GM12864 (cell line): ENCODE measurements at regions not wholly inside any gene's neighbourhood (a gene's known extent, or its start where the extent isn't known, plus 50 kb on each side); places are given as distances from the start of the nearest gene placed in this dataset.

Source experiments
- DNase-seq: peaks from one replicate; pipeline ENCODE4 v3.0.0-alpha.2; 2011; ENCODE audit warnings: low read depth
- H3K4me3 ChIP-seq: 2 replicates; pipeline ENCODE4 v1.5.1; 2011; ENCODE audit warnings: mild to moderate bottlenecking, low read depth, low read length, control low read depth
- CTCF ChIP-seq: IDR thresholded peaks from 2 replicates; pipeline ENCODE4 v1.5.1; 2011; ENCODE audit warnings: low read depth, mild to moderate bottlenecking, moderate library complexity, low read length, control low read depth, inconsistent platforms; ENCODE audit errors: missing control alignments

GRCh38 chr5:133882389-133882695, 86.1 kb downstream of the C5orf15 start:
- H3K4me3 ChIP-seq = no peak overlapping the region
- TF ChIP-seq CTCF = no peak
- no peak for DNase-seq

GRCh38 chr5:133881576-133882388, 86.6 kb downstream of the C5orf15 start:
- H3K4me3 ChIP-seq = no peak overlapping the region
- DNase-seq = no peak

DNA sequence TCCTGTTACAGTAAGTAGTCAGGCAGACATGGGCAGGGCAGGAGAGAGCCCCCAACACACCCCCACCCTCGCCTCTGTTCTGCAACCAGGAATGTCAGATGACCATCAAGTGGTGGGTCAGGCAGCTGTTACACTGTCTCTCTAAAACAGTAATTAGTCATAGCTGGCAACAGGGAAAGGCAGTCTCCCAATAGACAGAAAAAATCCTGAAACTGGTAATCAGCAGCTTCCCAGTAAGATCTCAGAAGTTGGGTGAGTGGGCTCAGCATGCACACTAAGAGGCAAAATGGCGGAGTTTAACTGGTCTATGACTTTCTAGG, 90.2 kb downstream of the C5orf15 start:
- H3K4me3 ChIP-seq = no peak overlapping the region
- no peak for TF ChIP-seq CTCF
- DNase-seq = no peak

More at GRCh38 chr5:133881576-133882388, 86.6 kb downstream of the C5orf15 start:
- TF ChIP-seq CTCF = no peak

GRCh38 chr5:133877351-133878235, 90.8 kb downstream of the C5orf15 start:
- H3K4me3 ChIP-seq = no peak overlapping the region
- DNase-seq = no peak
- TF ChIP-seq CTCF = no peak

- no peak for DNase-seq
- no peak overlapping the region for H3K4me3 ChIP-seq
- no peak for TF ChIP-seq CTCF
Observed at GRCh38 chr5:133876266-133876665, 92.2 kb downstream of the C5orf15 start.

GRCh38 chr5:133875179-133875578, 93.2 kb downstream of the C5orf15 start:
- TF ChIP-seq CTCF = no peak

DNA sequence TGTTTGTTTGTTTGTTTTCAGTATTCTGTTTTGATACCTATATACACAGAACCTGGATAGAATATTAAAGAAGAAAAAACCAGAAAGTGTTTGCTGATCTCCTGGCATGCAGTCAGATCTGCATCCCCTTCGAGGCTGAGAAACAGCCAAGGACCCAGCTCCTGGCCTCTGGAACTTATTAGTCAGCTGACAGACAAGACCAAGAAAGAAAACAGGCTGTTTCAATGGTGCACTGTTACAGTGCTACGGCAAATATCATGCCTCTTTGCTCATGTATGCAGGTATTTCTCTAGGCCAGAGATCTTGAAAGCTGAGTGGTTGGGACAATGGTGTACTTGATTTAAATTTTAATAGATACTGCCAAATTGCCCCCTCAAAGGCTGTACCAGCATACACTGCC, 95.0 kb downstream of the C5orf15 start:
- no peak overlapping the region for H3K4me3 ChIP-seq
- no peak for TF ChIP-seq CTCF
- DNase-seq = no peak

More at GRCh38 chr5:133875179-133875578, 93.2 kb downstream of the C5orf15 start:
- no peak for DNase-seq
- H3K4me3 ChIP-seq = no peak overlapping the region
